DMS 273 (cell line): ENCODE measurements at regions not wholly inside any gene's neighbourhood (a gene's known extent, or its start where the extent isn't known, plus 50 kb on each side); places are given as distances from the start of the nearest gene placed in this dataset.

Source experiments
- DNase-seq: peaks from one replicate; lab custom pipeline; 2025; ENCODE audit not compliant: unreplicated experiment; lab: John Stamatoyannopoulos, UW

GRCh38 chr5:148912714-148913398 lies 86.4 kb downstream of the ADRB2 start:
- DNase-seq, result peak; percentile 15

- no peak for DNase-seq
Measured at GRCh38 chr5:148913493-148913892, 87.1 kb downstream of the ADRB2 start.

GRCh38 chr5:148913985-148914431 lies 87.6 kb downstream of the ADRB2 start:
- no peak for DNase-seq

- DNase-seq, result no peak
Measured at GRCh38 chr5:148915224-148915817, 88.9 kb downstream of the ADRB2 start.

- DNase-seq, result no peak
Measured at GRCh38 chr5:148920646-148921288, 94.4 kb downstream of the ADRB2 start.

GRCh38 chr5:148921350-148921749 lies 94.9 kb downstream of the ADRB2 start:
- no peak for DNase-seq

- no peak for DNase-seq
Measured at GRCh38 chr5:148922606-148923005, 96.2 kb downstream of the ADRB2 start.

GRCh38 chr5:148923023-148923422 lies 96.6 kb downstream of the ADRB2 start:
- DNase-seq, result no peak

- peak; percentile 8 for DNase-seq
Measured at GRCh38 chr5:148924817-148925216, 98.4 kb downstream of the ADRB2 start.

GRCh38 chr5:148926207-148926606 lies 99.8 kb downstream of the ADRB2 start:
- no peak for DNase-seq

GRCh38 chr5:148927307-148927946 lies 101.0 kb downstream of the ADRB2 start:
- no peak for DNase-seq

- DNase-seq, result no peak
Measured at GRCh38 chr5:148928141-148928540, 101.7 kb downstream of the ADRB2 start.

- no peak for DNase-seq
Measured at GRCh38 chr5:148931453-148932057, 105.1 kb downstream of the ADRB2 start.

GRCh38 chr5:148932355-148932935 lies 106.0 kb downstream of the ADRB2 start:
- DNase-seq, result no peak

- no peak for DNase-seq
Measured at GRCh38 chr5:148933903-148934432, 107.6 kb downstream of the ADRB2 start.

GRCh38 chr5:148934895-148935400 lies 108.5 kb downstream of the ADRB2 start:
- DNase-seq, result no peak

- DNase-seq, result no peak
Measured at GRCh38 chr5:148937239-148937638, 110.8 kb downstream of the ADRB2 start.

GRCh38 chr5:148937830-148938521 lies 111.6 kb downstream of the ADRB2 start:
- no peak for DNase-seq

- no peak for DNase-seq
Measured at GRCh38 chr5:148938522-148938882, 112.1 kb downstream of the ADRB2 start.

- no peak for DNase-seq
Measured at GRCh38 chr5:148939676-148940075, 113.3 kb downstream of the ADRB2 start.
